ENCODE measurements at regions not wholly inside any gene's neighbourhood (a gene's known extent, or its start where the extent isn't known, plus 50 kb on each side); places are given as distances from the start of the nearest gene placed in this dataset.

DNA sequence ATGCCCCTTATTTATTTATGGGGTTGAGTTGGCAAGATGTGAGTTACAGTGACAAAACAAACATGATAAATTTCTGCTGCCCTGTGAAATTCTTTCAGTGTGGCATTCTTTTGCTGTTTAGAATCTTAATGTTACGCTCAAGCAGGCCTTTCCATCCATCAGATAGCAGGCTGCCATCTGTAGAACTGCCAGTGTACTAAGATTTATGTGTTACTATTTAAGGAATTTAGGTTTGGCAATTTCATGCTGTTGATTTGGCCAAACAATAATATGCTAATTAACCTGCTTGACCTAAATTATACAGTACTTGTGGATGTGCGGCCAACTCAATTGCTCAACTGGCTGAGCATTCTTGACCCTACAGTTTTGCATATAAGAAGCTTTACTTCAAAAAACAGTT, 477.7 kb upstream of the TPK1 start:
- Histone ChIP-seq H3K9me3 (peaks cover 30% of the 10 kb centered on the region), H3K36me3 (ENCODE audit: low read depth) (no peaks in the 10 kb centered on the region)
- intact Hi-C loops (cut with DNase I, micrococcal nuclease): no loop called here

DNA sequence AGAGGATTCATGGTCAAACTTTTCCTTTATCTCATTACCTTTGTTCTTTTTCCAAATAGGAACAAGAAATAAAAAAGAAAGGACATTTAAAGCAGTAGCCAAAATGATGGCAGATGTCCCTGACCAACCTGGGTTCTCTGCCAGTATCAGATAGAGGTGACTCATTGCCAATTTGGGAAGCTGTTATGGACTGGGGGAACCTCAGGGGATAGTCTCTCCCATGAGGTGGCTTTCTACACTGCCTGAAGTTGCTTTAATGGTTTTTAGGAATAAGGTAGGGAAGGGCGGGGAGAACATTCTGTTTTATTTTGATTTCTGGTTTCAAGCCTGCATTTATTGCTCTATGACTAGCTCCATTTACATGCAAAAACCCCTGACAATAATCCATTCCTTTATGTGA, 457.9 kb upstream of the TPK1 start:
- peaks cover 26% of the 10 kb centered on the region for H3K9me3 ChIP-seq
- no peaks in the 10 kb centered on the region for H3K4me1 ChIP-seq (ENCODE audit: low read depth)
- ATAC-seq (no peak), DNase-seq (no peak)
- intact Hi-C loops (cut with DNase I, micrococcal nuclease): no loop called here
- no peaks in the 10 kb centered on the region for H3K36me3 ChIP-seq (ENCODE audit: low read depth)
- TF ChIP-seq, protein P1, sequence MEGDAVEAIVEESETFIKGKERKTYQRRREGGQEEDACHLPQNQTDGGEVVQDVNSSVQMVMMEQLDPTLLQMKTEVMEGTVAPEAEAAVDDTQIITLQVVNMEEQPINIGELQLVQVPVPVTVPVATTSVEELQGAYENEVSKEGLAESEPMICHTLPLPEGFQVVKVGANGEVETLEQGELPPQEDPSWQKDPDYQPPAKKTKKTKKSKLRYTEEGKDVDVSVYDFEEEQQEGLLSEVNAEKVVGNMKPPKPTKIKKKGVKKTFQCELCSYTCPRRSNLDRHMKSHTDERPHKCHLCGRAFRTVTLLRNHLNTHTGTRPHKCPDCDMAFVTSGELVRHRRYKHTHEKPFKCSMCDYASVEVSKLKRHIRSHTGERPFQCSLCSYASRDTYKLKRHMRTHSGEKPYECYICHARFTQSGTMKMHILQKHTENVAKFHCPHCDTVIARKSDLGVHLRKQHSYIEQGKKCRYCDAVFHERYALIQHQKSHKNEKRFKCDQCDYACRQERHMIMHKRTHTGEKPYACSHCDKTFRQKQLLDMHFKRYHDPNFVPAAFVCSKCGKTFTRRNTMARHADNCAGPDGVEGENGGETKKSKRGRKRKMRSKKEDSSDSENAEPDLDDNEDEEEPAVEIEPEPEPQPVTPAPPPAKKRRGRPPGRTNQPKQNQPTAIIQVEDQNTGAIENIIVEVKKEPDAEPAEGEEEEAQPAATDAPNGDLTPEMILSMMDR (IDR thresholded peaks at IDR 0.05): no peak
- H3K4me3 ChIP-seq: no peak overlapping the region

More for the DNA sequence above, 477.7 kb upstream of the TPK1 start:
- no peak for DNase-seq
- Histone ChIP-seq H3K4me3 (no peak overlapping the region), H3K4me1 (ENCODE audit: low read depth) (no peaks in the 10 kb centered on the region)
- TF ChIP-seq, protein P1 (IDR thresholded peaks at IDR 0.05): no peak
- no peak for ATAC-seq

DNA sequence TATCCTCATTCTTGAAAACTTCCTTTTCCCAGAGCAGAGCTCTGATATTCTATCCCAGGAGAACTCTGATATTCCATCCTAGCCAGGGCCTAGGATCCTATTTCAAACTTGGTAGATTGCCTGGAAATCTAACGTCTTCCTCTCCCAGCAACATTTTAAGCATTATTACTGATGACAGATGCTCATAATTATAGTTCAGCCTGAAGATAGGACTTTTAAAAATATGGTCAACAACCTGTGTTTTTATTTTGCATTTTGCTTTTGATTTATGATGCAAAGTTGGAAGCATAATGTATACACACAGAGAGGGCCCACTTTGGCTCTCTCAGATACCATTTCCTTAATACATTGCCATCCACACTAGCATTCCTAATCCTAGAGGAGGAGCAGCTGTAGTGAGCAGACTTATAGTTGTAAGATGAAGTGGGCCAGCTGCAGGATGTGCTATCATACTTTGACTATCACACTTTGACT, 457.4 kb upstream of the TPK1 start:
- TF ChIP-seq, protein P1 (IDR thresholded peaks at IDR 0.05): no peak
- no peaks in the 10 kb centered on the region for H3K4me1 ChIP-seq (ENCODE audit: low read depth)
- H3K4me3 ChIP-seq: no peak overlapping the region
- ATAC-seq (no peak), DNase-seq (no peak)
- H3K36me3 ChIP-seq (ENCODE audit: low read depth): no peaks in the 10 kb centered on the region
- intact Hi-C loops (cut with DNase I, micrococcal nuclease): no loop called here
- H3K9me3 ChIP-seq: peaks cover 31% of the 10 kb centered on the region

DNA sequence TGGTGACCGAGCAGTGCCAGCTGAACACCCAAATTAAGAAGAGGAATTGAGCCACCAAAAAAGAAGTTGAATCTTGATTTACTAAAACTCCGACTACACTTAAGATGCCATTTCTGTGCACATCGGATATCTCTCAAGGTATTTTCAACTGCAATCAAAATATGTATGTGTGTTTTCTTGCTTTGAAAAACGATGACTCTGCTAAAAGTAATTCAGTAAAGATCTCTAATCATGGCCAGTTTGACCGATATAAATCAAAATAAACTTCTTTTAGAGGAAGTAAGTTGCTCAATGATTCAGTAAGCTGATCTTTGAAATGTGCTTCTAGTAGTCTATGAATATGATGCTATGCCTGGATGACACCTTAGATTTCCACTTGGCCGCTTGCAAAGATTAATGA, 453.5 kb upstream of the TPK1 start:
- TF ChIP-seq, protein P1 (IDR thresholded peaks at IDR 0.05): no peak
- no peak for ATAC-seq
- DNase-seq: no peak
- Histone ChIP-seq H3K4me1 (ENCODE audit: low read depth) (no peaks in the 10 kb centered on the region), H3K9me3 (peaks cover 30% of the 10 kb centered on the region), H3K36me3 (ENCODE audit: low read depth) (no peaks in the 10 kb centered on the region), H3K4me3 (no peak overlapping the region)
- intact Hi-C loops (cut with DNase I, micrococcal nuclease): no loop called here

DNA sequence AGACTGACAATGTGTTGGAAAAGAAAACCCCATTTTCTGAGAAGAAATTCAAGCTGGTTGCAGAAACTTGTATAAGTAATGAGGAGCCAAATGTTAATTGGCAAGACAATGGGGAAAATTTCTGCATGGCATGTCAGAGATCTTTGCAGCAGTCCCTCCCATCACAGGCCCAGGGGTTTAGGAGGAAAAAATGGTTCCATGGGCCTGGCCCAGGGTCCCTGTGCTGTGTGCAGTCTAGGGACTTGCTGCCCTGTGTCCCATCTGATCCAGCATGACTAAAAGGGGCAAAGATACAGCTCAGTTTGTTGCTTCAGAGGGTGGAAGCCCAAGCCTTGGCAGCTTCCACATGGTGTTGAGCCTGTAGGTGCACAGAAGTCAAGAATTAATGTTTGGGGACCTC, 440.3 kb upstream of the TPK1 start:
- intact Hi-C loops (cut with DNase I, micrococcal nuclease): no loop called here
- Histone ChIP-seq H3K36me3 (ENCODE audit: low read depth) (no peaks in the 10 kb centered on the region), H3K4me1 (ENCODE audit: low read depth) (no peaks in the 10 kb centered on the region), H3K4me3 (no peak overlapping the region), H3K9me3 (peaks cover 42% of the 10 kb centered on the region)
- DNase-seq (no peak), ATAC-seq (no peak)
- TF ChIP-seq, protein P1 (IDR thresholded peaks at IDR 0.05): no peak
